Activated CD8-positive, alpha-beta T cell treated with anti-CD3 and anti-CD28 coated beads for 36 hours (primary cell): ENCODE measurements at regions not wholly inside any gene's neighbourhood (a gene's known extent, or its start where the extent isn't known, plus 50 kb on each side); places are given as distances from the start of the nearest gene placed in this dataset.

Experiments
- ATAC-seq: fragments of 200-7000 bp; cut with Tn5 transposase; one replicate; pipeline ENCODE4 v1.10.0; 2021; ENCODE audit warnings: mild to moderate bottlenecking, moderate library complexity
- CTCF ChIA-PET: fragments of 350-600 bp; sonication (Branson Sonifier 250); formaldehyde crosslinking; loops from one replicate; lab custom pipeline; 2021; ENCODE audit warnings: antibody characterized with exemption; lab: Charles Lee
- POLR2A ChIA-PET: fragments of 350-600 bp; sonication (Branson Sonifier 250); formaldehyde crosslinking; loops from one replicate; lab custom pipeline; 2021; ENCODE audit warnings: antibody characterized with exemption; lab: Charles Lee
- DNase-seq: peaks from one replicate; pipeline ENCODE4 v3.0.0-alpha.2; 2020
- H3K27ac Mint-ChIP-seq: one replicate; pipeline ENCODE4 v1.8.0; 2021; ENCODE audit warnings: mild to moderate bottlenecking, mixed read lengths
- H3K27me3 Mint-ChIP-seq: one replicate; pipeline ENCODE4 v1.8.0; 2021; ENCODE audit warnings: mixed read lengths
- H3K36me3 Mint-ChIP-seq: one replicate; pipeline ENCODE4 v1.8.0; 2021; ENCODE audit warnings: low read depth, mixed read lengths
- H3K4me1 Mint-ChIP-seq: one replicate; pipeline ENCODE4 v1.8.0; 2021; ENCODE audit warnings: low read depth, mixed read lengths
- H3K4me3 Mint-ChIP-seq: one replicate; pipeline ENCODE4 v1.8.0; 2021; ENCODE audit warnings: mild to moderate bottlenecking, moderate library complexity, mixed read lengths
- H3K9me3 Mint-ChIP-seq: one replicate; pipeline ENCODE4 v1.8.0; 2021; ENCODE audit warnings: mixed read lengths
- intact Hi-C: fragments of 100-400 bp; cut with micrococcal nuclease; formaldehyde crosslinking; loops from one replicate; pipeline ENCODE4 v1.10.0; 2022
- TF ChIP-seq, protein P1 (sequence below): fragments of 200-600 bp; IDR thresholded peaks from one replicate; pipeline ENCODE4 v1.8.0; 2022; ENCODE audit warnings: antibody characterized with exemption, mild to moderate bottlenecking

DNA sequence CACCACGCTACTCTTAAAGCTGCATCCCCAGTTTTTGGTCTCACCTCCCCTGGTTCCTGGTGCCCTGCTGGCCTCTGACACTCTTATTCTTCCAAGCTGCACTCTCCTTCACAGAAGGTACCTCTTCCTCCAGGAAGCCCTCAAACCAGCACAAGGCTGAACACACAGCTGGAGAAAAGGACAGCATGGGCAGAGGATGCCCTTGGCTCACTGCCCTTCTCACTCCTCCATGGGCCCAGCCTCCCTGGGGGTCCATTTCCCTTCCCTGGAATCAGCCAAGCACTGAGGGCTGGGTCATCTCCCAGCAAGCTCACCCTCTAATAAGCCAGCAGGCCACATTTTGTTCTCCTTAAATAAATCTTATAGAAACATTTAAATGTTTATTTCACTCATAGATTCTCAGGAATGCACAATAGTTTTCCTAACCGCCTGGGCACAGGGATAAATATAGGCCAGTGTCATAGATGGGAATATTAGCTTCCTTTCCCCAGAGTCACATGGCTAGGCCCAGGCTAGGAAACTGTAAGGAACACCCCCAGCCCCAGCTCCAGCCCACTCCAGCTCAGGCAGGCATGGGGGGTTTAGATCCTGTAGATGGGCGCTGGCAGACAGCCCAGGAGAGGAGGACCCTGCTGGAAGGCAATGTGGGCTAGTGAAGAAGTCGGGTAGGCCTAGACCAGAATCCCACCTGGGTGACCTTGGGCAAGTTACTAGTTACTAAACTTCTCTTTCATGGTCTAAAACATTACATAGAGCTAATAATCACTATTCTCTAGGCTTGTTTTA, 51.5 kb downstream of the IRAG1 start:
- H3K36me3 Mint-ChIP-seq, result no peaks in the 10 kb centered on the region
- no peak for DNase-seq
- H3K4me3 Mint-ChIP-seq, result no peak overlapping the region
- ATAC-seq, result no peak
- TF ChIP-seq, protein P1, sequence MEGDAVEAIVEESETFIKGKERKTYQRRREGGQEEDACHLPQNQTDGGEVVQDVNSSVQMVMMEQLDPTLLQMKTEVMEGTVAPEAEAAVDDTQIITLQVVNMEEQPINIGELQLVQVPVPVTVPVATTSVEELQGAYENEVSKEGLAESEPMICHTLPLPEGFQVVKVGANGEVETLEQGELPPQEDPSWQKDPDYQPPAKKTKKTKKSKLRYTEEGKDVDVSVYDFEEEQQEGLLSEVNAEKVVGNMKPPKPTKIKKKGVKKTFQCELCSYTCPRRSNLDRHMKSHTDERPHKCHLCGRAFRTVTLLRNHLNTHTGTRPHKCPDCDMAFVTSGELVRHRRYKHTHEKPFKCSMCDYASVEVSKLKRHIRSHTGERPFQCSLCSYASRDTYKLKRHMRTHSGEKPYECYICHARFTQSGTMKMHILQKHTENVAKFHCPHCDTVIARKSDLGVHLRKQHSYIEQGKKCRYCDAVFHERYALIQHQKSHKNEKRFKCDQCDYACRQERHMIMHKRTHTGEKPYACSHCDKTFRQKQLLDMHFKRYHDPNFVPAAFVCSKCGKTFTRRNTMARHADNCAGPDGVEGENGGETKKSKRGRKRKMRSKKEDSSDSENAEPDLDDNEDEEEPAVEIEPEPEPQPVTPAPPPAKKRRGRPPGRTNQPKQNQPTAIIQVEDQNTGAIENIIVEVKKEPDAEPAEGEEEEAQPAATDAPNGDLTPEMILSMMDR, result no peak
- intact Hi-C loops, result no loop called here
- H3K27me3 Mint-ChIP-seq, result no peaks in the 10 kb centered on the region
- H3K4me1 Mint-ChIP-seq, result no peaks in the 10 kb centered on the region
- CTCF ChIA-PET, result interaction anchor here (3.2 kb wide), 1 partner anchor 101 kb away, joined by 11 read pairs; the partner anchor contains the start of gene RNF141
- no peaks in the 10 kb centered on the region for H3K9me3 Mint-ChIP-seq
- POLR2A ChIA-PET, result no interaction called here
- no peak overlapping the region for H3K27ac Mint-ChIP-seq

DNA sequence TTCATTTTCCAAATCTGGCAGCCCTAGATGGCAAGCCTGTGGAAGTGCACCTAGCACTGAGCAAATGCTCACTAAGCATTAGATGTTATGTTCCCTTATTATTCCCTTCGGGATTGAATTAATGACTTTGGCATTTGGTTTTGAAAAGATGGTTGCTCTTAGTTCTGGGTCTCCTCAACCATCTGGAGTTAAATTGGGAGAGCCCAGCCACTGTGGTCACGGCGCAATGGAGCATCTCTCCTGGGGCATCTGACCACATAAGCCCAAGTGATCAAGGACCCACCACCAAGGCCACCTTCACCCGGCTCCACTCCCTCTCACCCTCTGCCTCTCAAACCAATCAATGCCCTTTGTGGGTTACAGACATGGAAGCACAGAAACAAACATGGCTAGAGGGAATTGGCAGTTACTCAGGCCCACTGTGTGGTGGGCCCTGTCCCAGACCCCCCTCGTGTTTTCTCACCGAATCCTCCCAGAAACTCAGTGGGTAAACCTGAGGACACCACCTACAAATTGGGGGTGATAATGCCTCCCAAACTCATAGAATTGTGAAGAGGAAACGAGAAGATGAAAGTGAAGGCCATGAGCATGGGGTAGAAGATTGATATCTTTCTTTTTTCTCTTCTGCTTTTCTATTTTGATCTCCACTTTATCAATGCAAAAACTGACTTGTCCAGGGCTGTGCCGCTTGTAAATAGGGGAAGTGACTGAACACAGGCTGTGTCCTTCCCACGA, 52.2 kb downstream of the IRAG1 start:
- Mint-ChIP-seq H3K36me3 (no peaks in the 10 kb centered on the region), H3K4me3 (no peak overlapping the region), H3K27ac (no peak overlapping the region), H3K27me3 (no peaks in the 10 kb centered on the region), H3K9me3 (no peaks in the 10 kb centered on the region), H3K4me1 (no peaks in the 10 kb centered on the region)
- TF ChIP-seq, protein P1, result no peak
- intact Hi-C loops, result no loop called here
- ChIA-PET POLR2A (no interaction called here), CTCF (interaction anchor here (3.2 kb wide), 1 partner anchor 100 kb away, joined by 11 read pairs; the partner anchor contains the start of gene RNF141)
- ATAC-seq (no peak), DNase-seq (no peak)

DNA sequence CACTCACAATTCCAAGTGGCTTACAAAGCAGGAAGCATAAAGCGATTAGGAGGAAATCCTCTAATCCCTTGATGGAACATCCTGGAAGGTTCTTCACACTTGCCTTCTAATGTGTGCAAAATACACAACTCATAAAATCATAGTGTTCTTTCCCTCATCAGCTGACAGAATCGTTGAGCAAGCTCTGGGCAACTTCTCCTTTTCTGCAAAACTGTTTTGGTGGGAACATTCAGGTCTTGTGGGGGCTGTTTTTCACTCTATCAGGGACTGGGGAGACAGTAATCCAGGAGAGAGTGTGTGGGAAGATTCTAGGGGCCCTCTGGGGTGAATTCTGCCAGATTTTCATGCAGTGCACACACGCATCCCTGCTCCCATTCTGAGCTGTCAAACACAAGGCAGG, 53.2 kb downstream of the IRAG1 start:
- DNase-seq (no peak), ATAC-seq (no peak)
- H3K27ac Mint-ChIP-seq, result no peak overlapping the region
- H3K27me3 Mint-ChIP-seq, result no peaks in the 10 kb centered on the region
- POLR2A ChIA-PET, result no interaction called here
- intact Hi-C loops, result no loop called here
- no peaks in the 10 kb centered on the region for H3K4me1 Mint-ChIP-seq
- no peak overlapping the region for H3K4me3 Mint-ChIP-seq
- no peaks in the 10 kb centered on the region for H3K36me3 Mint-ChIP-seq
- CTCF ChIA-PET, result no interaction called here
- TF ChIP-seq, protein P1, result no peak
- no peaks in the 10 kb centered on the region for H3K9me3 Mint-ChIP-seq

DNA sequence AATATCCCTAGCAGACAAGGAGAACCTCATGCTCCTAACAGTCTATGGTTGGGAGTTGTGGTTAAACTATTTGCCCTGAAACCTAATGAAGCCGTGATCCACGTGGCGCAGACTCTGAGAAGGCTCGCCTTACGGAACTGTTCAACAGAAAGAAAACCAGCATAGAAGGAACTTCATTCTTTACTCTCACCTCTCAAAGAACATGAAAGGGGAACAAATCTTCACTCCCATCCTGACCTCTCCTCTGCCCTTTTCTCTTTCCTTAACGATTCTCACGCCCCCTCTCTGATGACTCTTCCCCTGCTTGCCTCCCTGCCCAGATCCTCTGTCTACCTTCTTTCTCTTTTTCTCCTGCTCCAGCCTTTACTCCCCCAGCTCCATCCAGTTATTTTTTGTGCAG, 54.2 kb downstream of the IRAG1 start:
- Mint-ChIP-seq H3K27me3 (no peaks in the 10 kb centered on the region), H3K36me3 (no peaks in the 10 kb centered on the region), H3K4me3 (no peak overlapping the region), H3K27ac (no peak overlapping the region), H3K9me3 (no peaks in the 10 kb centered on the region), H3K4me1 (no peaks in the 10 kb centered on the region)
- intact Hi-C loops, result no loop called here
- TF ChIP-seq, protein P1, result no peak
- no peak for DNase-seq
- ChIA-PET CTCF (no interaction called here), POLR2A (no interaction called here)
- ATAC-seq, result no peak
